IMR-90 (cell line): ENCODE measurements at regions not wholly inside any gene's neighbourhood (a gene's known extent, or its start where the extent isn't known, plus 50 kb on each side); places are given as distances from the start of the nearest gene placed in this dataset.

Experiments
- ATAC-seq: fragments of 200-7000 bp; cut with Tn5 transposase; 2 replicates; pipeline ENCODE4 v1.9.1; 2020; ENCODE audit warnings: low read depth, mild to moderate bottlenecking, moderate library complexity
- BruUV-seq: library from RNA; stranded (reverse); fragments of 400-500 nt; replicated peaks from 2 replicates; lab custom pipeline; 2021; lab: Mats Ljungman, UMichigan
- CTCF ChIA-PET: fragments of 300-600 bp; formaldehyde crosslinking; extraction: SDS; loops from one replicate; lab custom pipeline; 2021; ENCODE audit warnings: antibody characterized with exemption; lab: Yijun Ruan, JAX
- POLR2A ChIA-PET: fragments of 300-600 bp; sonication (Branson Sonifier 250); formaldehyde crosslinking; loops from one replicate; lab custom pipeline; 2022; ENCODE audit warnings: antibody characterized with exemption; ENCODE audit not compliant: unreplicated experiment; lab: Charles Lee
- DNase-seq: peaks from one replicate; pipeline ENCODE4 v3.0.0; 2013
- H2AFZ ChIP-seq: replicated peaks from 2 replicates; pipeline ENCODE3; 2013; ENCODE audit warnings: low read length, mild to moderate bottlenecking; ENCODE audit not compliant: poor library complexity
- H2AK5ac ChIP-seq: 2 replicates; pipeline ENCODE4 v1.6.1; 2013; ENCODE audit warnings: low read depth, low read length, inconsistent platforms
- H2AK9ac ChIP-seq: replicated peaks from 2 replicates; pipeline ENCODE3; 2013; ENCODE audit warnings: mild to moderate bottlenecking, low read depth, low read length, moderate library complexity; ENCODE audit not compliant: poor library complexity
- H2BK120ac ChIP-seq: 2 replicates; pipeline ENCODE4 v1.6.1; 2013; ENCODE audit warnings: low read depth, low read length, inconsistent platforms
- H2BK15ac ChIP-seq: 3 replicates; pipeline ENCODE4 v1.6.1; 2013; ENCODE audit warnings: low read depth, low read length, inconsistent platforms
- H2BK20ac ChIP-seq: 2 replicates; pipeline ENCODE4 v1.6.1; 2013; ENCODE audit warnings: low read depth, mild to moderate bottlenecking, inconsistent platforms, low read length, moderate library complexity
- H2BK5ac ChIP-seq: 2 replicates; pipeline ENCODE4 v1.6.1; 2013; ENCODE audit warnings: mild to moderate bottlenecking, low read depth, low read length, inconsistent platforms; ENCODE audit not compliant: poor library complexity, severe bottlenecking
- H3K14ac ChIP-seq: replicated peaks from 2 replicates; pipeline ENCODE4 v1.6.1; 2013; ENCODE audit warnings: low read depth, low read length, inconsistent platforms
- H3K18ac ChIP-seq: 2 replicates; pipeline ENCODE4 v1.6.1; 2013; ENCODE audit warnings: low read depth, low read length, control low read depth
- H3K23ac ChIP-seq: 2 replicates; pipeline ENCODE4 v1.6.1; 2013; ENCODE audit warnings: low read depth, low read length, inconsistent platforms
- H3K27ac ChIP-seq: 2 replicates; pipeline ENCODE4 v1.5.1; 2013; ENCODE audit warnings: mild to moderate bottlenecking, control low read depth, low read length; ENCODE audit not compliant: insufficient read depth
- H3K27me3 ChIP-seq: 2 replicates; pipeline ENCODE4 v1.6.1; 2013; ENCODE audit warnings: low read length; ENCODE audit not compliant: control insufficient read depth, insufficient read depth
- H3K36me3 ChIP-seq: 2 replicates; pipeline ENCODE4 v1.6.1; 2013; ENCODE audit warnings: low read length, mixed read lengths; ENCODE audit not compliant: control insufficient read depth, insufficient read depth
- H3K4ac ChIP-seq: 2 replicates; pipeline ENCODE4 v1.6.1; 2013; ENCODE audit warnings: low read depth, low read length, inconsistent platforms
- H3K4me1 ChIP-seq: 2 replicates; pipeline ENCODE4 v1.6.1; 2013; ENCODE audit warnings: low read length, mixed read lengths; ENCODE audit not compliant: control insufficient read depth, insufficient read depth
- H3K4me2 ChIP-seq: 2 replicates; pipeline ENCODE4 v1.6.1; 2013; ENCODE audit warnings: low read depth, mild to moderate bottlenecking, control low read depth, low read length, moderate library complexity
- H3K4me3 ChIP-seq: 2 replicates; pipeline ENCODE4 v1.5.1; 2013; ENCODE audit warnings: low read depth, mild to moderate bottlenecking, control low read depth, low read length, moderate library complexity; ENCODE audit not compliant: insufficient read depth
- H3K56ac ChIP-seq: 2 replicates; pipeline ENCODE4 v1.6.1; 2013; ENCODE audit warnings: low read length, inconsistent platforms; ENCODE audit not compliant: insufficient read depth; ENCODE audit errors: extremely low read depth
- H3K79me1 ChIP-seq, 2 experiments: 2 replicates each; pipeline ENCODE4 v1.6.1; 2013; ENCODE audit warnings: low read length in 2 of 2, inconsistent platforms in 1 of 2, low read depth in 1 of 2
- H3K9ac ChIP-seq: 2 replicates; pipeline ENCODE4 v1.6.1; 2013; ENCODE audit warnings: low read depth, low read length, control low read depth
- H3K9me1 ChIP-seq: 2 replicates; pipeline ENCODE4 v1.6.1; 2013; ENCODE audit warnings: low read length, inconsistent platforms; ENCODE audit not compliant: insufficient read depth
- H3K9me3 ChIP-seq: 2 replicates; pipeline ENCODE4 v1.6.1; 2013; ENCODE audit warnings: low read length; ENCODE audit not compliant: control insufficient read depth, insufficient read depth
- H4K20me1 ChIP-seq: 2 replicates; pipeline ENCODE4 v1.6.1; 2013; ENCODE audit warnings: low read length, inconsistent platforms; ENCODE audit not compliant: insufficient read depth
- H4K5ac ChIP-seq: 2 replicates; pipeline ENCODE4 v1.6.1; 2013; ENCODE audit warnings: mild to moderate bottlenecking, low read depth, low read length, control low read depth
- H4K8ac ChIP-seq, 2 experiments: 2 replicates each; pipeline ENCODE4 v1.6.1; 2013; ENCODE audit warnings: low read depth in 2 of 2, low read length in 2 of 2, control low read depth in 1 of 2, inconsistent platforms in 1 of 2
- H4K91ac ChIP-seq: 2 replicates; pipeline ENCODE4 v1.6.1; 2013; ENCODE audit warnings: low read depth, low read length, inconsistent platforms; ENCODE audit not compliant: insufficient read depth
- CHD1 ChIP-seq: IDR thresholded peaks from 2 replicates; pipeline ENCODE4 v1.6.1; 2012; ENCODE audit warnings: low read depth, low read length, improper control_type of control experiment
- FOS ChIP-seq: fragments of 150-350 bp; IDR thresholded peaks from 2 replicates; pipeline ENCODE4 v1.6.1; 2016; ENCODE audit warnings: low read depth, low read length
- MAZ ChIP-seq: IDR thresholded peaks from 2 replicates; pipeline ENCODE4 v1.6.1; 2012; ENCODE audit warnings: low read depth, mild to moderate bottlenecking, low read length, improper control_type of control experiment, moderate library complexity, borderline replicate concordance
- POLR2A ChIP-seq: IDR thresholded peaks from 2 replicates; pipeline ENCODE4 v1.6.1; 2012; ENCODE audit warnings: mild to moderate bottlenecking, low read depth, low read length
- RAD21 ChIP-seq: IDR thresholded peaks from 2 replicates; pipeline ENCODE4 v1.6.1; 2012; ENCODE audit warnings: low read length, improper control_type of control experiment
- RCOR1 ChIP-seq: IDR thresholded peaks from 2 replicates; pipeline ENCODE4 v1.6.1; 2012; ENCODE audit warnings: mild to moderate bottlenecking, low read length, improper control_type of control experiment; ENCODE audit not compliant: insufficient replicate concordance
- dilution Hi-C: fragments of 300-500 bp; cut with HindIII; formaldehyde crosslinking; loops from one replicate; pipeline ENCODE4 v1.14.3; 2018; ENCODE audit warnings: low sequenced_read_pairs; ENCODE audit not compliant: unreplicated experiment
- in situ Hi-C: fragments of 300-500 bp; cut with MboI; formaldehyde crosslinking; loops from 3 replicates; pipeline ENCODE4 v1.14.3; 2019; ENCODE audit warnings: low sequenced_read_pairs, inconsistent platforms, mixed read lengths
- intact Hi-C: fragments of 100-400 bp; cut with micrococcal nuclease; formaldehyde crosslinking; loops from 2 replicates; pipeline ENCODE4 v1.10.0; 2022
- TF ChIP-seq, protein P1 (sequence below): conservative IDR thresholded peaks from 2 replicates; pipeline ENCODE4 v1.5.1; 2012; ENCODE audit warnings: mild to moderate bottlenecking, low read depth, low read length, improper control_type of control experiment
- TF ChIP-seq, protein P2 (sequence below): fragments of 150-350 bp; IDR thresholded peaks from 2 replicates; pipeline ENCODE4 v1.6.1; 2017; ENCODE audit warnings: mild to moderate bottlenecking, antibody characterized with exemption, low read length, low read depth
- TF ChIP-seq, protein P3 (sequence below): fragments of 150-350 bp; IDR thresholded peaks from 2 replicates; pipeline ENCODE4 v1.6.1; 2016; ENCODE audit warnings: low read depth, mild to moderate bottlenecking, low read length, moderate library complexity, borderline replicate concordance

DNA sequence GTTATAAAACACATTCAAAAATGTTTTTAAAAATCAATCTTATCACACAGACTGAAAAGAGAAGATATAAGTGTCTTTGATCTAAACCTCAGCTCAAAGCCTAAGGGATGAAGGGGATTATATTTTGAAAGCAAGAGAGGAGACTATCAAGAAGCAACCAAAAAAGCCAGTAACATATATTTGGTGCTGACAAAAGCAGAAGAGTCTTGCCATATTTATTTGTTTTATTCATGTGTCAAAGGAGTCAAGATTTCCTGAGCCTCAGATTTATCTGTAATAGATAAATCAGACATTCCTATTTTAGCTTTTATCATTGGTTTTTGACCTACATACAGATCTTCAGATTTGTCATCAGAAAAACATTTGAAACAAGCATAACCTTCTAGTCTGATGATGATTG lies 798.6 kb upstream of the PCDH9 start:
- Histone ChIP-seq H4K8ac (no peak overlapping the region), H2BK20ac (no peak overlapping the region), H2AK9ac (no peak overlapping the region), H2BK5ac (no peak overlapping the region), H3K9me3 (peaks cover 10% of the 10 kb centered on the region; the same call in 1 of the 2 replicates), H3K4me3 (no peak overlapping the region), H3K9me1 (no peaks in the 10 kb centered on the region), H2BK120ac (no peak overlapping the region), H3K18ac (no peak overlapping the region), H3K4me2 (no peak overlapping the region), H3K14ac (no peak overlapping the region), H3K9ac (no peak overlapping the region), H3K4me1 (no peaks in the 10 kb centered on the region), H2AK5ac (no peak overlapping the region), H2AFZ (no peak overlapping the region), H4K91ac (no peak overlapping the region), H2BK15ac (no peak overlapping the region), H4K5ac (no peak overlapping the region), H3K4ac (no peak overlapping the region), H3K79me1 (no peaks in the 10 kb centered on the region), H3K56ac (no peak overlapping the region), H3K27me3 (no peaks in the 10 kb centered on the region), H4K20me1 (no peaks in the 10 kb centered on the region), H3K36me3 (no peaks in the 10 kb centered on the region), H3K27ac (no peak overlapping the region), H3K23ac (no peak overlapping the region)
- dilution Hi-C loops (no loop called here), intact Hi-C loops (no loop called here), in situ Hi-C loops (no loop called here)
- POLR2A ChIA-PET, result no interaction called here
- no TSS peak for BruUV-seq
- CTCF ChIA-PET, result no interaction called here
- DNase-seq (no peak), ATAC-seq (no peak)
- TF ChIP-seq, protein P1, sequence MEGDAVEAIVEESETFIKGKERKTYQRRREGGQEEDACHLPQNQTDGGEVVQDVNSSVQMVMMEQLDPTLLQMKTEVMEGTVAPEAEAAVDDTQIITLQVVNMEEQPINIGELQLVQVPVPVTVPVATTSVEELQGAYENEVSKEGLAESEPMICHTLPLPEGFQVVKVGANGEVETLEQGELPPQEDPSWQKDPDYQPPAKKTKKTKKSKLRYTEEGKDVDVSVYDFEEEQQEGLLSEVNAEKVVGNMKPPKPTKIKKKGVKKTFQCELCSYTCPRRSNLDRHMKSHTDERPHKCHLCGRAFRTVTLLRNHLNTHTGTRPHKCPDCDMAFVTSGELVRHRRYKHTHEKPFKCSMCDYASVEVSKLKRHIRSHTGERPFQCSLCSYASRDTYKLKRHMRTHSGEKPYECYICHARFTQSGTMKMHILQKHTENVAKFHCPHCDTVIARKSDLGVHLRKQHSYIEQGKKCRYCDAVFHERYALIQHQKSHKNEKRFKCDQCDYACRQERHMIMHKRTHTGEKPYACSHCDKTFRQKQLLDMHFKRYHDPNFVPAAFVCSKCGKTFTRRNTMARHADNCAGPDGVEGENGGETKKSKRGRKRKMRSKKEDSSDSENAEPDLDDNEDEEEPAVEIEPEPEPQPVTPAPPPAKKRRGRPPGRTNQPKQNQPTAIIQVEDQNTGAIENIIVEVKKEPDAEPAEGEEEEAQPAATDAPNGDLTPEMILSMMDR, result no peak
- TF ChIP-seq POLR2A (no peak), FOS (no peak), MAZ (no peak), RCOR1 (no peak), RAD21 (no peak), CHD1 (no peak)
- TF ChIP-seq, protein P2, sequence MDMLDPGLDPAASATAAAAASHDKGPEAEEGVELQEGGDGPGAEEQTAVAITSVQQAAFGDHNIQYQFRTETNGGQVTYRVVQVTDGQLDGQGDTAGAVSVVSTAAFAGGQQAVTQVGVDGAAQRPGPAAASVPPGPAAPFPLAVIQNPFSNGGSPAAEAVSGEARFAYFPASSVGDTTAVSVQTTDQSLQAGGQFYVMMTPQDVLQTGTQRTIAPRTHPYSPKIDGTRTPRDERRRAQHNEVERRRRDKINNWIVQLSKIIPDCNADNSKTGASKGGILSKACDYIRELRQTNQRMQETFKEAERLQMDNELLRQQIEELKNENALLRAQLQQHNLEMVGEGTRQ, result no peak
- TF ChIP-seq, protein P3, sequence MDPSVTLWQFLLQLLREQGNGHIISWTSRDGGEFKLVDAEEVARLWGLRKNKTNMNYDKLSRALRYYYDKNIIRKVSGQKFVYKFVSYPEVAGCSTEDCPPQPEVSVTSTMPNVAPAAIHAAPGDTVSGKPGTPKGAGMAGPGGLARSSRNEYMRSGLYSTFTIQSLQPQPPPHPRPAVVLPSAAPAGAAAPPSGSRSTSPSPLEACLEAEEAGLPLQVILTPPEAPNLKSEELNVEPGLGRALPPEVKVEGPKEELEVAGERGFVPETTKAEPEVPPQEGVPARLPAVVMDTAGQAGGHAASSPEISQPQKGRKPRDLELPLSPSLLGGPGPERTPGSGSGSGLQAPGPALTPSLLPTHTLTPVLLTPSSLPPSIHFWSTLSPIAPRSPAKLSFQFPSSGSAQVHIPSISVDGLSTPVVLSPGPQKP, result no peak
